ENCODE measurements at regions not wholly inside any gene's neighbourhood (a gene's known extent, or its start where the extent isn't known, plus 50 kb on each side); places are given as distances from the start of the nearest gene placed in this dataset.

DNA sequence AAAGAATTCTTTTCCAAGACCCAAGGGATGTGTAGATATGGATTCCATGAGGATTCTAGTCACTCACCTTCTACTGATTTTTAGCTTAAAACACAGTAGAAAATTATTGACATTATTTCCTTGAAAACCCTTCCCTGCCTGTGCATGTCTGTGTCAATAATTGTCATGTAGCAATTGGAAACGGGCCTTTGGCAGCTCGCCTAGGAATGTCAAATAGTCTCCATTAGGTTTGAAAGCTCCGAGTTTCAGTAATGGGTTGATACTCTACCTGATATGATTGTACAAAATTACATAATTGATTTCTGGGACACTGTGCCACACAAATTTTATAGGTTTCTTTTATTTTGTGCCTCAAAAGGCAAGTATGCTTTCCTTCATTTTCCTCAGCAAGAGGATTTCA is 515.2 kb upstream of the ARID1B start:
- DNase-seq (ENCODE audit: low read depth) = no peak
- no peak for TF ChIP-seq CTCF (IDR thresholded peaks at IDR 0.05; ENCODE audit: insufficient read depth, low read length, poor library complexity, severe bottlenecking)
- Histone ChIP-seq H3K27me3 (ENCODE audit: control insufficient read depth, insufficient read depth, low read length) (no peaks in the 10 kb centered on the region), H3K36me3 (ENCODE audit: control insufficient read depth, insufficient read depth, low read length) (no peaks in the 10 kb centered on the region), H3K4me3 (ENCODE audit: low read depth, low read length) (no peak overlapping the region)

DNA sequence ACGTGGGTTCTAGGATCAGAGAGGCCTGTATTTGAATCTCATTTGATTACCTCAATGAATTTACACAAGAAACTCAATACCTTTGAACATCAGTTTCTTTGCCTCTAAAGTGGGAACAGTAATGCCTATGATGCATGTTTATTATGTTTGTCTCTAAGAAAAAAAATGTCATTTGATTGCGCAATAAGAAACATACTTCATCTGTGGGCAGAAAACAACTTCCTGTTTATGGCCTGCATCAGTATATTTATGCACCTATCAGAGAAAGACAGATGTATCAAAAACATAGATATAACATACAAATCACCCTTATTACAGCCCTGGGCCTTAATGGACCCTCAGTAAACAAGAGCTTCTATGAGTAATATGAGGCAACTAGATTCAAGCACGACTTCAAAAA is 516.4 kb upstream of the ARID1B start:
- TF ChIP-seq CTCF (IDR thresholded peaks at IDR 0.05; ENCODE audit: insufficient read depth, low read length, poor library complexity, severe bottlenecking) = no peak
- no peaks in the 10 kb centered on the region for H3K27me3 ChIP-seq (ENCODE audit: control insufficient read depth, insufficient read depth, low read length)

GRCh38 chr6:156258981-156259380 is 518.2 kb upstream of the ARID1B start:
- no peaks in the 10 kb centered on the region for H3K27me3 ChIP-seq (ENCODE audit: control insufficient read depth, insufficient read depth, low read length)
- no peak for TF ChIP-seq CTCF (IDR thresholded peaks at IDR 0.05; ENCODE audit: insufficient read depth, low read length, poor library complexity, severe bottlenecking)
- H3K36me3 ChIP-seq (ENCODE audit: control insufficient read depth, insufficient read depth, low read length) = no peaks in the 10 kb centered on the region
- DNase-seq (ENCODE audit: low read depth) = no peak
- H3K4me3 ChIP-seq (ENCODE audit: low read depth, low read length) = no peak overlapping the region

More for the DNA sequence above, 516.4 kb upstream of the ARID1B start:
- no peak for DNase-seq (ENCODE audit: low read depth)
- H3K36me3 ChIP-seq (ENCODE audit: control insufficient read depth, insufficient read depth, low read length) = no peaks in the 10 kb centered on the region
- no peak overlapping the region for H3K4me3 ChIP-seq (ENCODE audit: low read depth, low read length)

GRCh38 chr6:156256161-156256560 is 521.0 kb upstream of the ARID1B start:
- no peaks in the 10 kb centered on the region for H3K27me3 ChIP-seq (ENCODE audit: control insufficient read depth, insufficient read depth, low read length)
- H3K4me3 ChIP-seq (ENCODE audit: low read depth, low read length) = no peak overlapping the region
- no peak for DNase-seq (ENCODE audit: low read depth)
- H3K36me3 ChIP-seq (ENCODE audit: control insufficient read depth, insufficient read depth, low read length) = no peaks in the 10 kb centered on the region
- TF ChIP-seq CTCF (IDR thresholded peaks at IDR 0.05; ENCODE audit: insufficient read depth, low read length, poor library complexity, severe bottlenecking) = no peak

GRCh38 chr6:156254240-156254639 is 522.9 kb upstream of the ARID1B start:
- Histone ChIP-seq H3K36me3 (ENCODE audit: control insufficient read depth, insufficient read depth, low read length) (no peaks in the 10 kb centered on the region), H3K27me3 (ENCODE audit: control insufficient read depth, insufficient read depth, low read length) (no peaks in the 10 kb centered on the region), H3K4me3 (ENCODE audit: low read depth, low read length) (no peak overlapping the region)
- no peak for DNase-seq (ENCODE audit: low read depth)
- TF ChIP-seq CTCF (IDR thresholded peaks at IDR 0.05; ENCODE audit: insufficient read depth, low read length, poor library complexity, severe bottlenecking) = no peak

- Histone ChIP-seq H3K4me3 (ENCODE audit: low read depth, low read length) (no peak overlapping the region), H3K27me3 (ENCODE audit: control insufficient read depth, insufficient read depth, low read length) (no peaks in the 10 kb centered on the region), H3K36me3 (ENCODE audit: control insufficient read depth, insufficient read depth, low read length) (no peaks in the 10 kb centered on the region)
- TF ChIP-seq CTCF (IDR thresholded peaks at IDR 0.05; ENCODE audit: insufficient read depth, low read length, poor library complexity, severe bottlenecking) = no peak
- DNase-seq (ENCODE audit: low read depth) = no peak
These were observed 526.6 kb upstream of the ARID1B start for GRCh38 chr6:156250593-156250992.
